Panc1 (cell line): ENCODE measurements at regions not wholly inside any gene's neighbourhood (a gene's known extent, or its start where the extent isn't known, plus 50 kb on each side); places are given as distances from the start of the nearest gene placed in this dataset.

Source experiments
- ATAC-seq: fragments of 200-7000 bp; cut with Tn5 transposase; 2 replicates; pipeline ENCODE4 v1.9.1; 2020; ENCODE audit warnings: mild to moderate bottlenecking, moderate library complexity
- BruUV-seq: library from RNA; stranded (reverse); fragments of 400-500 nt; replicated peaks from 2 replicates; lab custom pipeline; 2021; lab: Mats Ljungman, UMichigan
- CTCF ChIA-PET: fragments of 300-600 bp; sonication (Branson Sonifier 250); formaldehyde crosslinking; loops from one replicate; lab custom pipeline; 2022; ENCODE audit warnings: antibody characterized with exemption; lab: Charles Lee
- POLR2A ChIA-PET: fragments of 300-600 bp; sonication (Branson Sonifier 250); formaldehyde crosslinking; loops from one replicate; lab custom pipeline; 2022; ENCODE audit warnings: antibody characterized with exemption; lab: Charles Lee
- DNase-seq: peaks from one replicate; pipeline ENCODE4 v3.0.0-alpha.2; 2010; ENCODE audit warnings: low read depth, low spot score
- H3K27ac ChIP-seq: 2 replicates; pipeline ENCODE4 v1.5.1; 2011; ENCODE audit warnings: mild to moderate bottlenecking, low read length, inconsistent platforms
- H3K27me3 ChIP-seq: fragments of 200-500 bp; sonication (Bioruptor generic); 2 replicates; pipeline ENCODE4 v1.6.0; 2014; ENCODE audit warnings: low read length, inconsistent platforms; ENCODE audit not compliant: control insufficient read depth, insufficient read depth
- H3K36me3 ChIP-seq: fragments of 200-500 bp; sonication (Bioruptor generic); 2 replicates; pipeline ENCODE4 v1.5.1; 2014; ENCODE audit warnings: inconsistent platforms, mild to moderate bottlenecking, low read length, moderate library complexity; ENCODE audit not compliant: control insufficient read depth, insufficient read depth
- H3K4me1 ChIP-seq: 2 replicates; pipeline ENCODE4 v1.5.1; 2011; ENCODE audit warnings: inconsistent platforms, mild to moderate bottlenecking, low read length, moderate library complexity; ENCODE audit not compliant: control insufficient read depth, insufficient read depth
- H3K4me3 ChIP-seq, 2 experiments: 2 replicates each; pipeline ENCODE4 v1.5.1; 2011 to 2012; ENCODE audit warnings: low read depth in 2 of 2, low read length in 2 of 2, mild to moderate bottlenecking in 2 of 2, inconsistent platforms in 1 of 2, moderate library complexity in 1 of 2
- H3K9me3 ChIP-seq: fragments of 200-500 bp; sonication (Bioruptor generic); 2 replicates; pipeline ENCODE4 v1.5.1; 2014; ENCODE audit warnings: low read depth, mild to moderate bottlenecking, inconsistent platforms, low read length, moderate library complexity; ENCODE audit not compliant: control insufficient read depth, insufficient read depth
- CTCF ChIP-seq: fragments of 450-650 bp; IDR thresholded peaks from 2 replicates; pipeline ENCODE4 v1.5.1; 2017; ENCODE audit warnings: mild to moderate bottlenecking
- POLR2AphosphoS5 ChIP-seq: IDR thresholded peaks from 2 replicates; pipeline ENCODE4 v1.6.1; 2012; ENCODE audit warnings: mild to moderate bottlenecking, low read depth, low read length, moderate library complexity
- REST ChIP-seq, 2 experiments: IDR thresholded peaks; 2 replicates each; pipeline ENCODE4 v1.6.1; 2011 to 2012; ENCODE audit warnings: low read depth in 2 of 2, control low read depth in 1 of 2, low read length in 1 of 2, mild to moderate bottlenecking in 1 of 2, moderate library complexity in 1 of 2; ENCODE audit not compliant: insufficient read depth in 1 of 2
- SIN3A ChIP-seq: IDR thresholded peaks from 2 replicates; pipeline ENCODE4 v1.6.1; 2012; ENCODE audit warnings: low read depth, mild to moderate bottlenecking, low read length, moderate library complexity, borderline replicate concordance; ENCODE audit not compliant: insufficient read depth
- TCF7L2 ChIP-seq: IDR thresholded peaks from 2 replicates; pipeline ENCODE4 v1.6.1; 2011; ENCODE audit warnings: mild to moderate bottlenecking, low read depth, low read length, inconsistent platforms
- in situ Hi-C: cut with HindIII; loops from 2 replicates; pipeline ENCODE4 v1.10.0; 2016; ENCODE audit warnings: low sequenced_read_pairs, low pct_unique_long_range_greater_than_20kb
- intact Hi-C: fragments of 100-400 bp; cut with micrococcal nuclease; formaldehyde crosslinking; loops from one replicate; pipeline ENCODE4 v1.10.0; 2022; ENCODE audit not compliant: unreplicated experiment

DNA sequence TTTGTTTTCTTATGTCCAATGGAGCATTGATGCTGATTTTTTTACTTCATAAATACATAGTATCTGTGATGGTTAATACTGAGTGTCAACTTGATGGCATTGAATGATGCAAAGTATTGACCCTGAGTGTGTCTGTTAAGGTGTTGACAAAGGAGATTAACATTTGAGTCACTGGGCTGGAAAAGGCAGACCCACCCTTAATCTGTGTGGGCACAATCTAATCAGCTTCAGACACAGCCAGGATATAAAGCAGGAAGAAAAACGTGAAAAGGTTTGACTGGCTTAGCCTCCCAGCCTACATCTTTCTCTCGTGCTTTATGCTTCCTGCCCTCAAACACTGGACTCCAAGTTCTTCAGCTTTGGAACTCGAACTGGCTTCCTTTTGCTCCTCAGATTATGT, 230.6 kb upstream of the SPRY1 start:
- ATAC-seq = no peak
- intact Hi-C loops = no loop called here
- no peak for DNase-seq
- in situ Hi-C loops = no loop called here
- no peaks in the 10 kb centered on the region for H3K36me3 ChIP-seq
- no peak overlapping the region for H3K4me3 ChIP-seq
- CTCF ChIA-PET = no interaction called here
- POLR2A ChIA-PET = no interaction called here
- no peaks in the 10 kb centered on the region for H3K9me3 ChIP-seq
- TF ChIP-seq POLR2AphosphoS5 (no peak), SIN3A (no peak), TCF7L2 (no peak), REST (IDR thresholded peaks at IDR 0.05; ENCODE audit: insufficient read depth in 1 of 2, low read depth in 2 of 2, low read length in 1 of 2) (no peak), CTCF (no peak)
- no peak overlapping the region for H3K27ac ChIP-seq
- BruUV-seq = no TSS peak
- no peaks in the 10 kb centered on the region; the same call in 1 of the 2 replicates for H3K4me1 ChIP-seq
- H3K27me3 ChIP-seq = no peaks in the 10 kb centered on the region

DNA sequence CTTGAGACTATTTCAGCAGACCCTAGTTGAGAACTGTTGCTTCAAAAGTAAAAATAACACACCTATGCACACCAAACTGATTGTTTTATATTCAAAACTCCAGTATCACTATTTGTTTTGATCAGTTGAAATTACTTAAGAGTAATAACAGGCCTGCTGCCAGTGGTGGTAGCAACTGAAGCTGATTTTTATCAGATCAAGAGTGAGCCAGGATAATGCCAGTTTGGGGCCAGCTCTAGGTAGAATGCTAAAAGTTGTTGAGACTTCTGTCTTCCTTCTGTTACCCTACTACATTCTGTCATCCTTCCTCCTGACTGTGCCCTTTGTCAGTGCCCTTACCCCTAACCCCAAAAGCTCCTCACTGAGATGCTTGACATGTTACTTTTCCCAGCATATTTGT, 228.7 kb upstream of the SPRY1 start:
- no peak overlapping the region for H3K27ac ChIP-seq
- no peak for DNase-seq
- in situ Hi-C loops = no loop called here
- intact Hi-C loops = no loop called here
- TF ChIP-seq CTCF = no peak
- TF ChIP-seq POLR2AphosphoS5 = no peak
- no peak for TF ChIP-seq REST (IDR thresholded peaks at IDR 0.05; ENCODE audit: insufficient read depth in 1 of 2, low read depth in 2 of 2, low read length in 1 of 2)
- TF ChIP-seq TCF7L2 = no peak
- no peak for TF ChIP-seq SIN3A
- no peaks in the 10 kb centered on the region; the same call in 1 of the 2 replicates for H3K4me1 ChIP-seq
- no peaks in the 10 kb centered on the region for H3K9me3 ChIP-seq
- no TSS peak for BruUV-seq
- H3K27me3 ChIP-seq = no peaks in the 10 kb centered on the region
- no peak overlapping the region for H3K4me3 ChIP-seq
- no peaks in the 10 kb centered on the region for H3K36me3 ChIP-seq
- POLR2A ChIA-PET = no interaction called here
- ATAC-seq = no peak
- CTCF ChIA-PET = no interaction called here
